Kidney epithelial cell (primary cell): ENCODE measurements at regions not wholly inside any gene's neighbourhood (a gene's known extent, or its start where the extent isn't known, plus 50 kb on each side); places are given as distances from the start of the nearest gene placed in this dataset.
A peak's percentile ranks its signal among the peaks of the same experiment; 100 is the strongest.

ENCODE experiments used
- DNase-seq: peaks from one replicate; pipeline ENCODE4 v3.0.0-alpha.2; 2010; ENCODE audit warnings: low read depth
- H3K27me3 ChIP-seq: 2 replicates; pipeline ENCODE4 v1.6.0; 2011; ENCODE audit warnings: low read length; ENCODE audit not compliant: control insufficient read depth, insufficient read depth
- H3K36me3 ChIP-seq: 2 replicates; pipeline ENCODE4 v1.5.1; 2011; ENCODE audit warnings: low read length; ENCODE audit not compliant: control insufficient read depth, insufficient read depth
- H3K4me3 ChIP-seq: 2 replicates; pipeline ENCODE4 v1.5.1; 2011; ENCODE audit warnings: low read depth, mild to moderate bottlenecking, control low read depth, low read length
- TF ChIP-seq, protein P1 (sequence below): IDR thresholded peaks from 2 replicates; pipeline ENCODE4 v1.5.1; 2011; ENCODE audit warnings: mild to moderate bottlenecking, moderate library complexity, low read length, control low read depth, inconsistent platforms; ENCODE audit not compliant: insufficient read depth, poor library complexity, severe bottlenecking

DNA sequence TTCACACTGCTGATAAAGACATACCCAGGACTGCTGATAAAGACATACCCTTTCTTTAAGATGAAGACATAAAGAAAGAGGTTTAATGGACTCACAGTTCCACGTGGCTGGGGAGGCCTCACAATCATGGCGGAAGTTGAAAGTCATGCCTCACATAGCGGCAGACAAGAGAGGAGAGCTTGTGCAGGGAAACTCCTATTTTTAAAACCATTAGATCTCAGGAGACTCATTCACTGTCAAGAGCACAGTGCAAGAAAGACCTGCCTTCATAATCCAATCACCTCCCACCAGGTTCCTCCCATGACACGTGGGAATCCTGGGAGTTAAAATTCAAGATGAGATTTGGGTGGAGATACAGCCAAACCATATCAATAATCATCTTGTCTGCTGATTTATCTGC is 278.1 kb downstream of the SLC6A15 start:
- TF ChIP-seq, protein P1, sequence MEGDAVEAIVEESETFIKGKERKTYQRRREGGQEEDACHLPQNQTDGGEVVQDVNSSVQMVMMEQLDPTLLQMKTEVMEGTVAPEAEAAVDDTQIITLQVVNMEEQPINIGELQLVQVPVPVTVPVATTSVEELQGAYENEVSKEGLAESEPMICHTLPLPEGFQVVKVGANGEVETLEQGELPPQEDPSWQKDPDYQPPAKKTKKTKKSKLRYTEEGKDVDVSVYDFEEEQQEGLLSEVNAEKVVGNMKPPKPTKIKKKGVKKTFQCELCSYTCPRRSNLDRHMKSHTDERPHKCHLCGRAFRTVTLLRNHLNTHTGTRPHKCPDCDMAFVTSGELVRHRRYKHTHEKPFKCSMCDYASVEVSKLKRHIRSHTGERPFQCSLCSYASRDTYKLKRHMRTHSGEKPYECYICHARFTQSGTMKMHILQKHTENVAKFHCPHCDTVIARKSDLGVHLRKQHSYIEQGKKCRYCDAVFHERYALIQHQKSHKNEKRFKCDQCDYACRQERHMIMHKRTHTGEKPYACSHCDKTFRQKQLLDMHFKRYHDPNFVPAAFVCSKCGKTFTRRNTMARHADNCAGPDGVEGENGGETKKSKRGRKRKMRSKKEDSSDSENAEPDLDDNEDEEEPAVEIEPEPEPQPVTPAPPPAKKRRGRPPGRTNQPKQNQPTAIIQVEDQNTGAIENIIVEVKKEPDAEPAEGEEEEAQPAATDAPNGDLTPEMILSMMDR = no peak
- H3K36me3 ChIP-seq = no peaks in the 10 kb centered on the region
- no peak for DNase-seq
- no peak overlapping the region for H3K4me3 ChIP-seq
- no peaks in the 10 kb centered on the region for H3K27me3 ChIP-seq

DNA sequence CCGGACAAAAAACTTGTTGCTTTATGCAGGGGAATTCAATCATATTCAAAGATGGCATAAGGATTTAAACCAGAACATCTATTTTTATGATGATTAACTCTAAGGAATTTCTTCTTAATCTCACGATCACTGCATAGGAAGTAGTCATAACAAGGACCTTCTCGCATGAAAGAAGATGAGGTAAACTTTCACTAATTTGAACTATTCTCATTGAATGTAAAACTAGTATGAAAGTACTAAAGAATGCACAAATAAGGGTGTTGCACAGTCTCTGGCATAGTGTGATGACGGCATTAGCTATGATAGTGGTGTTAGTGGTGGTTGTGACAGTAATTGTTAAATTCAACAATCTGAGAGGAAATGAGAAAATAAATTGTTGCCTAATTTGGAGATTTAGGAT is 280.0 kb downstream of the SLC6A15 start:
- Histone ChIP-seq H3K4me3 (no peak overlapping the region), H3K27me3 (no peaks in the 10 kb centered on the region), H3K36me3 (no peaks in the 10 kb centered on the region)
- peak; percentile 63 for DNase-seq
- TF ChIP-seq, protein P1 = no peak

- Histone ChIP-seq H3K4me3 (no peak overlapping the region), H3K36me3 (no peaks in the 10 kb centered on the region), H3K27me3 (no peaks in the 10 kb centered on the region)
- no peak for DNase-seq
- TF ChIP-seq, protein P1 = no peak
These were observed 281.6 kb downstream of the SLC6A15 start for GRCh38 chr12:84631020-84631419.

DNA sequence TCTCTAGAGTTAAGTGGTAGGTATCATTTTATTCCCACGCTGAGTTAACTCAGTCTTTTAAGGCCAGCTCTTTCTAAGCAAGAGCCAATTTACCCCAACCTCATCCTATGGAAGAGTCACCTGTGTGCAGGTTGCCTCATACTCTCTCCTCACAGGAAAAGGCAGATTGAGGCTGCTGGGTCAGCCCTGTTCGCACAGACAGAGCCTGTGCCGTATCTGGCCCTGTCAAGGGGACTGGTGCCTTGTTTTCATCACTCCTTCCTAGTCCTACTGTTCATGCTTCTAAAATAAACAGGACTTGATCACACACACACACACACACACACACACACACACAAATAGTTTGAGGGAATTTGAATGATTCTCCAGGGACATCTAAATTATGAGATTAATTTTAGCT is 285.0 kb downstream of the SLC6A15 start:
- TF ChIP-seq, protein P1 = no peak
- Histone ChIP-seq H3K4me3 (no peak overlapping the region), H3K36me3 (no peaks in the 10 kb centered on the region), H3K27me3 (no peaks in the 10 kb centered on the region)
- DNase-seq = no peak

DNA sequence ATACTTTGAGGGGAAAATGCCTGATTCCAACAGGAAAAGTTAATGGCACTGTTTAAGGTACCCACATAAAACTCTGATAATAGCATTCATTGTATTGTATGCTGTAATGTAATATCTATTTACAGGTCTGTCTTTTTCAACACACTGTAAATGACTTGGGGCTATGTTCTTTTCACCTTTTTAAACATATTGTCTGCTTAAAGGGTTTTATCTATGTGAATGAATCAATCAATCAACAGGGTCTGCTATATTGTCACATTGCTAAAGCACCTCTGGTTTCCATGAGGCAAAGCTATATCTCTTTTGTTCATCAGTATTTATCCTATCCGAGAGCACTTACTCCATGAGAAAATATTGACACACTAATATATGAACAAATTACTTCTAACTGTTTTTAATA is 288.0 kb downstream of the SLC6A15 start:
- Histone ChIP-seq H3K4me3 (no peak overlapping the region), H3K36me3 (no peaks in the 10 kb centered on the region), H3K27me3 (no peaks in the 10 kb centered on the region)
- TF ChIP-seq, protein P1 = no peak
- no peak for DNase-seq

DNA sequence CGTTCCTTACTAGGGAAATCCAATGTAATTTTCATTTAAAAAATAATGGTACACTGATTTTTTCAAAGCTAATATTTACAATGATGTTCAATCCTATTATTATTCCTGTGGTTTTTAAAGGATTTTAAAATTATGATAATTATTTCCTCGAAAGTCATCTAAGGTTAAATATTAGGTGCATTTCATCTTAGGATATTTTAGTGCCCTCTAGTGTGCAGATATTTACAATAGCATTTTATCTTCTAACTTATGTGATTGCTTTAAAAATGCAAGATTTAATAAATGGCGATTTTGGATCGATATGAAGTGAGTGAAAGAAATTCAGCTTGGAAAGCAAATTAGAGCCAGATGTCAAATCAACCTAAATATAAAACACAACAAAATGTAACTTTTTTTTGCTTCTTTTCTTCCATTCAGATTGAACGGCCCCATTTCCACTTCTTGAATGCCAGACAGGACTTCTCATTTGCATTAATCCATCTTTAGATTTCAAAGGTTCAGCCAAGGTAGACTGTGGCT is 293.5 kb downstream of the SLC6A15 start:
- Histone ChIP-seq H3K36me3 (no peaks in the 10 kb centered on the region), H3K4me3 (no peak overlapping the region), H3K27me3 (no peaks in the 10 kb centered on the region)
- no peak for DNase-seq
- TF ChIP-seq, protein P1 = peak; percentile 30
